Muscle layer of duodenum (tissue), 2 donors: ENCODE measurements at regions not wholly inside any gene's neighbourhood (a gene's known extent, or its start where the extent isn't known, plus 50 kb on each side); places are given as distances from the start of the nearest gene placed in this dataset.

Experiments
- H3K27ac ChIP-seq: one replicate; pipeline ENCODE4 v1.7.0; 2013; ENCODE audit warnings: mild to moderate bottlenecking, low read length
- H3K27me3 ChIP-seq: one replicate; pipeline ENCODE4 v1.7.0; 2013; ENCODE audit warnings: low read depth, mild to moderate bottlenecking, control low read depth, low read length
- H3K36me3 ChIP-seq, 2 donors: one replicate each; pipeline ENCODE4 v1.7.0; 2013; ENCODE audit warnings: low read length in 2 of 2, control low read depth in 1 of 2, mild to moderate bottlenecking in 1 of 2; ENCODE audit not compliant: insufficient read depth in 2 of 2, control insufficient read depth in 1 of 2
- H3K4me1 ChIP-seq, 2 donors: one replicate each; pipeline ENCODE4 v1.7.0; 2013; ENCODE audit warnings: low read length in 2 of 2, mild to moderate bottlenecking in 2 of 2, control low read depth in 1 of 2, moderate library complexity in 1 of 2; ENCODE audit not compliant: insufficient read depth in 2 of 2, control insufficient read depth in 1 of 2
- H3K4me3 ChIP-seq, 2 donors: one replicate each; pipeline ENCODE4 v1.7.0; 2013; ENCODE audit warnings: low read length in 2 of 2, low read depth in 1 of 2, mild to moderate bottlenecking in 1 of 2
- H3K9me3 ChIP-seq, 2 donors: one replicate each; pipeline ENCODE4 v1.7.0; 2013; ENCODE audit warnings: low read length in 2 of 2, control low read depth in 1 of 2, mild to moderate bottlenecking in 1 of 2; ENCODE audit not compliant: control insufficient read depth in 1 of 2
- donor health status: healthy.

DNA sequence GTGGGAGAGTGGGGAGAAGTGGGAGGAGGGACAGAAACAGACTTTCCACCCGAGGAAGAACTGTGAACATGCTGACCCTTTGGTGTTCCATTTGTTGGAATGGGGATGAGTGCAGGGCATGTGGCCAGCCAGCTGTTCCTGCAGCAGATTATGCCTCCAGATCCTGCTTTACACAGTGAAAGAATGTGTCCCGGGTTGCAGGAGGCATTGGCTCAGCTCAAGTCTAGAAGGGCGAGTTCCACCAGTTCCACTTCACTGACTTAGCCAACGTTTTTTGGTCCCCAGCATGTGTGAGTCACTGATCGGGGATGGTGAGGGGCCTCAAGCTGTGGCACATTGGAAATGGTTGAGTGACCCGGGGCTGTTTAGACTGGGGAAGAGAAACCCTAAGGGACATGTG lies 307.0 kb upstream of the ROPN1 start:
- Histone ChIP-seq H3K4me1 (no peaks in the 10 kb centered on the region), H3K27ac (no peak overlapping the region), H3K27me3 (no peaks in the 10 kb centered on the region), H3K36me3 (no peaks in the 10 kb centered on the region), H3K9me3 (no peaks in the 10 kb centered on the region), H3K4me3 (no peak overlapping the region)

DNA sequence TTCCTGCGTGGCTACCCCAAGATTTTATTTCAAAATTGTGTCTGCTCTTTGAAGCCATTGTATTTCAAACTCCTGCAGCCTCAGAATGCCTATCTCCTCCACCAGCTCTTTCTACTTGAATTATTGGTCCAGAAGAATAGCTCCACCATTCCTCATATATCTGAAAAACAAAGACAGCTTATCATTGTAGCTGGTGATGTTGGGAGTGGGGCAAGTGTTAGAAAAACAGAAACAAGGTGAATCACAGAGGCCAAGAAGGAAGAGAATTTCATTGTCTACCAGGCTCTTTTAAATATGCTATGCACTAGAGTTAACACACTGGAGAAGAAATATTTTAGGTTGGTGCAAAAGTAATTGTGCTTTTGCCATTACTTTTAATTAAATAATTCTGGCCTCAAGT lies 307.9 kb upstream of the ROPN1 start:
- H3K4me3 ChIP-seq: no peak overlapping the region
- no peak overlapping the region for H3K27ac ChIP-seq
- no peaks in the 10 kb centered on the region for H3K9me3 ChIP-seq
- no peaks in the 10 kb centered on the region for H3K27me3 ChIP-seq
- H3K4me1 ChIP-seq: no peaks in the 10 kb centered on the region
- H3K36me3 ChIP-seq: no peaks in the 10 kb centered on the region

DNA sequence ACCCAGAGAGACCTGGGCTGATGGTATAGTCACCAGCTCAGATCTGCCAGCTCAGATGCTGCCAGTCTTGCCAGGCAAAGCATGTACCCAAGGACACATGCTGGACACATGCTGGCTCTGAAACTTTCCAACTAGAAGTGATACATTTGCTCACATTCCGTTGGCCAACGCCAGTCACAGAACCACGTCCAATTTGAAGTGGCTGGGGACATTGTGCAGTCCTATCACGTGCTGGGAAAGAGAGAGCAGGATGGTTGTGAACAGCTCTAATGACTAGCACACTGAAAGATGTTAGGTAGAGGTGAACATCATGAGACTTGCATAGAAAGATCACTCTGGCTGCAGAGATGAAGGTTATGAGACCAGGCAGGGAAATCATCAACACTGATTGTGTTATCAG lies 308.5 kb upstream of the ROPN1 start:
- Histone ChIP-seq H3K4me3 (no peak overlapping the region), H3K27me3 (no peaks in the 10 kb centered on the region), H3K36me3 (no peaks in the 10 kb centered on the region), H3K27ac (no peak overlapping the region), H3K9me3 (peaks cover 0 to 1% of the 10 kb centered on the region in 2 donors), H3K4me1 (no peaks in the 10 kb centered on the region)

DNA sequence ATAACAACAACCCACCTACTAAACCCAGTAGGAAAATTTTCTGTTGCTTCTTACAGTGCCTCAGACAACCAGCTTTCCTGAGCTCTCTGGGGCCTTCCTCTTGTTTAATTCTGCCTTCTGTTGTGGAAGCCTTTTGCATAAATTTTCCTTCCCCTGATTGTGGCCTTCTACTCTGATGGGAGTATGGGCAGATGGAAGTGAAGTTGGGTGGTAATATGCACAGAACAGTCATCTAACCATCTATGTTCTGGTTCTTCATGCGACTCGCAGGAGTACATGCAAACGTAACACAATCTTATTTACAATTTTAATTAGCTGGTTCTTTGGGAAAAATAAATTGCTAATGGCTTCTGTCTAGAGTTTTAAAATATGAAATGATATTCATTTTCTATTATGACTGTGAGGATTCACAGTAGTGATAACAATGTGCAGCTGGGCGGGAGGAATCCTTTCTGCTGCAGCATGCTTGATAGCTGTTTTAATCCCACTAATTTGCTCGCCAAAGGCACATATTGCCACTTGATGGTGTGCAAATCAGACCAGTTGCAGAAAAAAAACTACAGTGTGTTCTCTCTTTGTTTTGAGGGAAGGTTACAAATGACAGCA lies 311.5 kb upstream of the ROPN1 start:
- H3K36me3 ChIP-seq: no peaks in the 10 kb centered on the region
- no peak overlapping the region for H3K27ac ChIP-seq
- no peaks in the 10 kb centered on the region for H3K27me3 ChIP-seq
- no peaks in the 10 kb centered on the region for H3K4me1 ChIP-seq
- no peak overlapping the region for H3K4me3 ChIP-seq
- peaks cover 0 to 5% of the 10 kb centered on the region in 2 donors for H3K9me3 ChIP-seq

DNA sequence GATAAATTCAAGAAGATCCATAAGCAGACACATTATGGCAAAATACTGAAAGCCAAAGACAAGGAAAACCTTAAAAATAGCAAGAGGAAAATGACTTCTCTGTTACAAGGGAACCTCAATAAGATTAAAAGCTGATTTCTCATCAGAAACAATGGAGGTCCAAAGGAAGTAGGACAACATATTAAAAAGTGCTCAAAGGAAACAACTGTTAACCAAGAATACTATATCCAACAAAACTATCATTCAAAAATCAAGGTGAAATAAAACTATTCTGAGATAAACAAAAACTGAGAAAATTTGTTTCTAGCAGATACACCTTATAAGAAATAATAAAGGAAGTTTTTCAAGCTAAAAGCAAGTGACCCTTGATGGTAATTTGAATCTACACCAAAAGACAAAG lies 314.7 kb upstream of the ROPN1 start:
- Histone ChIP-seq H3K27me3 (no peaks in the 10 kb centered on the region), H3K9me3 (peaks cover 0 to 5% of the 10 kb centered on the region in 2 donors), H3K4me3 (no peak overlapping the region), H3K27ac (no peak overlapping the region), H3K4me1 (no peaks in the 10 kb centered on the region), H3K36me3 (no peaks in the 10 kb centered on the region)

DNA sequence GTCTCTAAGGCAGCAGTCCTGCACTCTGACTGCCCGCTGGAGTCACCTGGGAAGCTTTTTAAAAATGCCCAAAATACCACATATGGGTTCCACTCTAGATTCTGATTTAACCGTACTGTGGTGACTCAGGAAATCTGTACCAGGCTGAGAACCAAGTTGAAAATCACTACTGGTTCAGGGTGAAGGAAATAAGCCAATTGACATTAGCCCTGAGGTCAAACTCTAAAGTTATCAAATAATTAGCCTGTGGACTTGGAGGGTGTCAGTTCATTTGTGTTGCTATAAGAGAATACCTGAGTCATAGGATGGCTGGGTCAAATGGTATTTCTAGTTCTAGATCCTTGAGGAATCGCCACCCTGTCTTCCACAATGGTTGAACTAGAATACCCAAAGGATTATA lies 321.7 kb upstream of the ROPN1 start:
- Histone ChIP-seq H3K4me1 (no peaks in the 10 kb centered on the region), H3K4me3 (no peak overlapping the region), H3K9me3 (no peaks in the 10 kb centered on the region), H3K27ac (no peak overlapping the region), H3K27me3 (no peaks in the 10 kb centered on the region), H3K36me3 (no peaks in the 10 kb centered on the region)

DNA sequence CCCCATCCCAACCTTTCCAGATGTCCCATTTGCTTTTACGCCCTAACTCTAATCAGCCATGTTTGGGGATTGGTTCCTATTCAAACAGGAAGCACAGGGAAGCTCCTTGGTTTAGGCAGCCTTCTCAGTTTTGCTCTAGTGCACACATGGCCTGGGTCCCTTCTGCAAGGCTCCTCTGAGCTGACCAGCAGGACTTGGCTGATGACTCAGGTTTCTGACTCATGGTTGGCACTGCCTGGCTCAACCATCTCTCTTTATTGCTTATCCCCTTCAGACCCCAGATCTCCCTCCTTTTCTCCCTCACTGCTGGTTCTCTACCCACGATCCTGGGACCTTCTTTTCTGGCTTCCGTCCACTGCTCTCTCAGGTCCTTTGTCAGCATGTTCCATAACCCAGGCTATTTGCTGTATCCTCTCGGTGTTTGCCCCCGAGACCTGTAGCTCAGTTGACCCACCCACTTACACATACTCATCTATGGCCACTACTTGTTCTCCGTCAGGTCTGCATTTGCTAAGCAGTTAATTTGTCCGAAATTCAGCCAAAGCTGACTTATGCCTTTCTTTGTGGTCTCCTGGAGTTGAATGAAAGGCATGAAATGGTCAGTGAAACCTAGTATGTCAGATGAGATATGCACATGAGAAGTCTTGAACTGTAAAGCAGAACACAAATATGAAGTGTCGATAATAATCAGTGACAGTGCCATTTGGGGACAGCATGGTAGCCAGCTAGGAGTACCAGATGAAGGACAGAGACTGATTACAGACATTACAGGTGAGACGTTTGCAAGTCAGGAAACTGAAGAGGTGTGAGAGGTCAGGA lies 323.5 kb upstream of the ROPN1 start:
- no peak overlapping the region for H3K27ac ChIP-seq
- no peak overlapping the region for H3K4me3 ChIP-seq
- no peaks in the 10 kb centered on the region for H3K9me3 ChIP-seq
- H3K4me1 ChIP-seq: no peaks in the 10 kb centered on the region
- H3K27me3 ChIP-seq: no peaks in the 10 kb centered on the region
- H3K36me3 ChIP-seq: no peaks in the 10 kb centered on the region

DNA sequence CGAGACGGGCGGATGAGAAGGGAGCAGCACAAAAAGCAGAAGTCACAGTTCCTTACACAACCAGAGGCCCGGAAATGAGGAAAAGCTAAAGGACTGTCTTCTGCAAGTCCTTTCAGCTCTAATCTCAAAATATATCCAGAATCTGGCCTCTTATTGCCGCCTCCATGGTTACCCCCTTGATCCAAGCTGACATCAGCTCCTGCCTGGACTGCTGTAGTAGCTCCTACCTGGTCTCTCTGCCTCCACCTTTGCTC lies 324.0 kb upstream of the ROPN1 start:
- Histone ChIP-seq H3K27ac (no peak overlapping the region), H3K4me1 (no peaks in the 10 kb centered on the region)

DNA sequence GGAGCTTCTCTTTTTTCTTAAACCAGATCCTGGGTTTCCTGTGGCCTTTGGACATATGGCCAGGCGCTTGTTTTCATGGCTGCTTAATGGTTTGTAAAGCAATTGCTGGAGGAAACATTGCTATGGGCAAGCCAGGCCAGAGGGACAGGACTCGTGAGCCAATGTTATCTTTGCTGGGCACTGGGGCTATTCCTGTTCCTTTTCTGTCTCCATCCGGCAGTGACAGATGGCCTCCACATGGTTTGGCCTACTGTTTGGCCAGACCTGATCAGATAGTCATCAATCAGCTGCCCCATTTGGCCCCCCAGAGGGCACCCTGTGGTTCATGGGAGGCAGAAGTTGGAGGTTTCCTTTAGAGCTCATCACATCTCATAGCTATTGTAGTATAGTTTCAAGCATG lies 326.1 kb upstream of the ROPN1 start:
- Histone ChIP-seq H3K27me3 (no peaks in the 10 kb centered on the region), H3K4me3 (no peak overlapping the region), H3K27ac (no peak overlapping the region), H3K9me3 (no peaks in the 10 kb centered on the region), H3K4me1 (no peaks in the 10 kb centered on the region), H3K36me3 (no peaks in the 10 kb centered on the region)

More for the DNA sequence above, 324.0 kb upstream of the ROPN1 start:
- H3K9me3 ChIP-seq: no peaks in the 10 kb centered on the region
- no peak overlapping the region for H3K4me3 ChIP-seq
- no peaks in the 10 kb centered on the region for H3K36me3 ChIP-seq
- H3K27me3 ChIP-seq: no peaks in the 10 kb centered on the region

DNA sequence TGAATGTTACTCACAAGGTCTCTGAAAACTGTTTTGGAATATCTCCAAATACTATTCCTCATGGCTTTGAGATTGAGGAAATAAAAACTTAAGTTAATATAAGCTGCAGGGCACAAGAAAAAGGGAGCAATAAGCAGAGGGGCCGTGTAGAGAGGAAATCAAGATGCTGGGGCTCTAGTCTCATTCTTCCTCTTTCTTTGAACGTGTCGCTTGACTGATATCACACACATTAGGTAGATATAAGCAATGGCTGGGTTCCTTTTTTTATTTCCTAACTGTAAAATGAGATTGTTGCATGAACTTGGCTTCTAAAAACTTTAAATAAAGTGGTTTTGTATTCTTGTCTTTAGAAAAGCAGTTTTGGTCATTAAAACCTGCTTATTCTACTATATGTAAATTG lies 326.7 kb upstream of the ROPN1 start:
- Histone ChIP-seq H3K27ac (no peak overlapping the region), H3K9me3 (no peaks in the 10 kb centered on the region), H3K36me3 (no peaks in the 10 kb centered on the region), H3K4me3 (no peak overlapping the region), H3K27me3 (no peaks in the 10 kb centered on the region), H3K4me1 (no peaks in the 10 kb centered on the region)

DNA sequence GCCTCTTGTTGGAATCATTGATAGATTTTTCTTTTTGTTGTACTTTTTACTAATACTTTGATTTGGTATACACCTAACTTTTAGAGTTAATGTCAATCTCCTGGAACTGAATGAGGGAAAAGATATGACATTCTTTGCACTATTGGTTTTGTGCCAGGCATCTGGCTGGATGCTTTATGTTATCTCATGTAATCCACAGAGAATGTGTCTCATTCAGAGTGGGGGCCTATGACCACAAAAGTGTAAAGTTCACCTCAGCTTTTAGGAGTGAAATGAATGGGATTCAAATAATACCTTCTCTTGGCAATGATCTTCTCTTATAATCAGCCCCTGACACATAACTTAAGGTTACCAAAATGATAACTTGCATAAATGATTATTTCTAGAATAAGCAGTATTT lies 329.1 kb upstream of the ROPN1 start:
- H3K27me3 ChIP-seq: no peaks in the 10 kb centered on the region
- no peak overlapping the region for H3K27ac ChIP-seq
- H3K4me3 ChIP-seq: no peak overlapping the region
- no peaks in the 10 kb centered on the region for H3K4me1 ChIP-seq
- no peaks in the 10 kb centered on the region for H3K36me3 ChIP-seq
- H3K9me3 ChIP-seq: no peaks in the 10 kb centered on the region

DNA sequence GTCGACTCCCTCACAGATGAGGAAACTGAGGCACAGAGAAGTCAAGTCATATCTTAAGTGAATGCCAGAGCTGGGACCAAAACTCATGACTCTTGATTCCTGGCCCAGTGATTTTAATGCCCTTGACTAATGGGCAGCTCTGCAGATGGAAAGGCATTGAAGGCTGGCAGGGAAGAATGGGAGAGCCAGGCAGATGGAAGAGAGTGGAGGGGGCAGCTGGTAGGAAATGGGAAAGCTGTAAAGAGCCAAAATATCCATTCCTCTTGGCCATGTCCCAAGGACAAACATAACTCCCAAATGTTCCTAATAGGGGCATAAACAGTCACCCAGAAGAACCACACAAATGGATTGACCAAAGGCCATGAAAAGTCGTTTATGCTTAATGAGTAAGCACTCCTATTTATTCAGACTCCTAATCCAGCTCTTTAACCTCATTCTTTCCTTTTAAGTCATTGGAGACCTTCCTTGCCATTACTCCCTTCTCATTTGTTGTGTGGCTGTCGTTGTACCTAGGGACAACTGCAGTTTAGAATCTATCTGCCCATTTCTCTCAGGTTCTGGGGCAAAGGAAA lies 330.5 kb upstream of the ROPN1 start:
- H3K4me3 ChIP-seq: no peak overlapping the region
- no peaks in the 10 kb centered on the region for H3K27me3 ChIP-seq
- no peaks in the 10 kb centered on the region for H3K9me3 ChIP-seq
- no peaks in the 10 kb centered on the region for H3K36me3 ChIP-seq
- no peaks in the 10 kb centered on the region for H3K4me1 ChIP-seq
- no peak overlapping the region for H3K27ac ChIP-seq
